Fibroblast of mammary gland (primary cell): ENCODE measurements at regions not wholly inside any gene's neighbourhood (a gene's known extent, or its start where the extent isn't known, plus 50 kb on each side); places are given as distances from the start of the nearest gene placed in this dataset.

Experiments
- DNase-seq: peaks from one replicate; pipeline ENCODE4 v3.0.0-alpha.2; 2010; ENCODE audit warnings: low read depth
- H3K4me3 ChIP-seq: 2 replicates; pipeline ENCODE4 v1.5.1; 2011; ENCODE audit warnings: low read depth, mild to moderate bottlenecking, low read length, moderate library complexity; ENCODE audit not compliant: control insufficient read depth
- CTCF ChIP-seq: conservative IDR thresholded peaks from 2 replicates; pipeline ENCODE4 v1.5.1; 2011; ENCODE audit warnings: low read depth, low read length, inconsistent platforms; ENCODE audit not compliant: control insufficient read depth, insufficient read depth

GRCh38 chr11:93248602-93249001 is 50.8 kb upstream of the SLC36A4 start:
- TF ChIP-seq CTCF, result peak; percentile 39

GRCh38 chr11:93249459-93250220 is 51.8 kb upstream of the SLC36A4 start:
- no peak for TF ChIP-seq CTCF
- DNase-seq, result no peak
- H3K4me3 ChIP-seq, result no peak overlapping the region

More at GRCh38 chr11:93248602-93249001, 50.8 kb upstream of the SLC36A4 start:
- DNase-seq, result peak; percentile 18
- H3K4me3 ChIP-seq, result no peak overlapping the region

GRCh38 chr11:93250326-93250725 is 52.5 kb upstream of the SLC36A4 start:
- TF ChIP-seq CTCF, result no peak
- no peak overlapping the region for H3K4me3 ChIP-seq
- no peak for DNase-seq

- DNase-seq, result no peak
- no peak for TF ChIP-seq CTCF
- no peak overlapping the region for H3K4me3 ChIP-seq
Measured at GRCh38 chr11:93251922-93252321, 54.1 kb upstream of the SLC36A4 start.

- H3K4me3 ChIP-seq, result no peak overlapping the region
- no peak for TF ChIP-seq CTCF
- no peak for DNase-seq
Measured at GRCh38 chr11:93253111-93253510, 55.3 kb upstream of the SLC36A4 start.

- H3K4me3 ChIP-seq, result no peak overlapping the region
- DNase-seq, result no peak
- no peak for TF ChIP-seq CTCF
Measured at GRCh38 chr11:93256623-93257022, 58.8 kb upstream of the SLC36A4 start.
